ENCODE measurements at regions not wholly inside any gene's neighbourhood (a gene's known extent, or its start where the extent isn't known, plus 50 kb on each side); places are given as distances from the start of the nearest gene placed in this dataset.

GRCh38 chr12:94748726-94749421, 98.5 kb upstream of the TMCC3 start:
- Histone ChIP-seq H3K4me1 (ENCODE audit: low read length) (no peaks in the 10 kb centered on the region), H3K9me2 (replicated peaks; ENCODE audit: insufficient read depth, low read length) (no peaks in the 10 kb centered on the region), H3K4me3 (ENCODE audit: low read length) (no peak overlapping the region), H3K27me3 (ENCODE audit: low read length) (no peaks in the 10 kb centered on the region), H4K20me1 (ENCODE audit: insufficient read depth, low read depth, low read length) (no peaks in the 10 kb centered on the region), H3K4me2 (ENCODE audit: low read depth, low read length, poor library complexity, severe bottlenecking) (no peak overlapping the region), H3K9ac (ENCODE audit: low read length) (no peak overlapping the region), H2AFZ (ENCODE audit: low read length) (no peak overlapping the region), H3K79me2 (ENCODE audit: low read length) (no peaks in the 10 kb centered on the region), H3K27ac (ENCODE audit: low read length) (no peak overlapping the region), H3K9me3 (ENCODE audit: low read length) (no peaks in the 10 kb centered on the region), H3K36me3 (ENCODE audit: insufficient read depth, low read length) (no peaks in the 10 kb centered on the region)
- DNase-seq, result no peak

- Histone ChIP-seq H3K27ac (ENCODE audit: low read length) (no peak overlapping the region), H3K4me2 (ENCODE audit: low read depth, low read length, poor library complexity, severe bottlenecking) (no peak overlapping the region), H3K27me3 (ENCODE audit: low read length) (no peaks in the 10 kb centered on the region), H3K4me1 (ENCODE audit: low read length) (no peaks in the 10 kb centered on the region), H4K20me1 (ENCODE audit: insufficient read depth, low read depth, low read length) (no peaks in the 10 kb centered on the region), H3K4me3 (ENCODE audit: low read length) (no peak overlapping the region), H3K9me3 (ENCODE audit: low read length) (no peaks in the 10 kb centered on the region), H3K9me2 (replicated peaks; ENCODE audit: insufficient read depth, low read length) (no peaks in the 10 kb centered on the region), H3K9ac (ENCODE audit: low read length) (no peak overlapping the region), H3K36me3 (ENCODE audit: insufficient read depth, low read length) (no peaks in the 10 kb centered on the region), H2AFZ (ENCODE audit: low read length) (no peak overlapping the region), H3K79me2 (ENCODE audit: low read length) (no peaks in the 10 kb centered on the region)
- DNase-seq, result no peak
Observed at GRCh38 chr12:94745562-94745961, 95.2 kb upstream of the TMCC3 start.

- Histone ChIP-seq H3K4me3 (ENCODE audit: low read length) (no peak overlapping the region), H3K27me3 (ENCODE audit: low read length) (no peaks in the 10 kb centered on the region), H3K27ac (ENCODE audit: low read length) (no peak overlapping the region), H3K9me3 (ENCODE audit: low read length) (no peaks in the 10 kb centered on the region), H3K4me1 (ENCODE audit: low read length) (no peaks in the 10 kb centered on the region), H3K79me2 (ENCODE audit: low read length) (no peaks in the 10 kb centered on the region), H2AFZ (ENCODE audit: low read length) (no peak overlapping the region), H3K36me3 (ENCODE audit: insufficient read depth, low read length) (no peaks in the 10 kb centered on the region), H3K9me2 (replicated peaks; ENCODE audit: insufficient read depth, low read length) (no peaks in the 10 kb centered on the region), H3K4me2 (ENCODE audit: low read depth, low read length, poor library complexity, severe bottlenecking) (no peak overlapping the region), H3K9ac (ENCODE audit: low read length) (no peak overlapping the region), H4K20me1 (ENCODE audit: insufficient read depth, low read depth, low read length) (no peaks in the 10 kb centered on the region)
- DNase-seq, result no peak
Observed at GRCh38 chr12:94743174-94743573, 92.8 kb upstream of the TMCC3 start.

- no peaks in the 10 kb centered on the region for H3K4me1 ChIP-seq (ENCODE audit: low read length)
- H3K4me3 ChIP-seq (ENCODE audit: low read length), result no peak overlapping the region
- no peak overlapping the region for H3K4me2 ChIP-seq (ENCODE audit: low read depth, low read length, poor library complexity, severe bottlenecking)
- H3K9me2 ChIP-seq (replicated peaks; ENCODE audit: insufficient read depth, low read length), result no peaks in the 10 kb centered on the region
- no peak for DNase-seq
- H3K79me2 ChIP-seq (ENCODE audit: low read length), result no peaks in the 10 kb centered on the region
- no peak overlapping the region for H2AFZ ChIP-seq (ENCODE audit: low read length)
- no peak overlapping the region for H3K9ac ChIP-seq (ENCODE audit: low read length)
- H4K20me1 ChIP-seq (ENCODE audit: insufficient read depth, low read depth, low read length), result no peaks in the 10 kb centered on the region
- no peaks in the 10 kb centered on the region for H3K9me3 ChIP-seq (ENCODE audit: low read length)
- no peaks in the 10 kb centered on the region for H3K36me3 ChIP-seq (ENCODE audit: insufficient read depth, low read length)
- H3K27ac ChIP-seq (ENCODE audit: low read length), result no peak overlapping the region
- no peaks in the 10 kb centered on the region for H3K27me3 ChIP-seq (ENCODE audit: low read length)
Observed at GRCh38 chr12:94740601-94741362, 90.4 kb upstream of the TMCC3 start.

GRCh38 chr12:94736820-94737219, 86.5 kb upstream of the TMCC3 start:
- DNase-seq, result no peak
- H3K4me1 ChIP-seq (ENCODE audit: low read length), result no peaks in the 10 kb centered on the region
- no peaks in the 10 kb centered on the region for H3K9me2 ChIP-seq (replicated peaks; ENCODE audit: insufficient read depth, low read length)
- no peak overlapping the region for H3K4me3 ChIP-seq (ENCODE audit: low read length)
- no peaks in the 10 kb centered on the region for H3K9me3 ChIP-seq (ENCODE audit: low read length)
- no peaks in the 10 kb centered on the region for H4K20me1 ChIP-seq (ENCODE audit: insufficient read depth, low read depth, low read length)
- H3K27ac ChIP-seq (ENCODE audit: low read length), result no peak overlapping the region
- no peak overlapping the region for H2AFZ ChIP-seq (ENCODE audit: low read length)
- H3K27me3 ChIP-seq (ENCODE audit: low read length), result no peaks in the 10 kb centered on the region
- H3K4me2 ChIP-seq (ENCODE audit: low read depth, low read length, poor library complexity, severe bottlenecking), result no peak overlapping the region
- H3K9ac ChIP-seq (ENCODE audit: low read length), result no peak overlapping the region
- no peaks in the 10 kb centered on the region for H3K79me2 ChIP-seq (ENCODE audit: low read length)
- no peaks in the 10 kb centered on the region for H3K36me3 ChIP-seq (ENCODE audit: insufficient read depth, low read length)

GRCh38 chr12:94736004-94736403, 85.6 kb upstream of the TMCC3 start:
- Histone ChIP-seq H3K36me3 (ENCODE audit: insufficient read depth, low read length) (no peaks in the 10 kb centered on the region), H3K4me1 (ENCODE audit: low read length) (no peaks in the 10 kb centered on the region), H4K20me1 (ENCODE audit: insufficient read depth, low read depth, low read length) (no peaks in the 10 kb centered on the region), H3K27me3 (ENCODE audit: low read length) (no peaks in the 10 kb centered on the region), H3K9me2 (replicated peaks; ENCODE audit: insufficient read depth, low read length) (no peaks in the 10 kb centered on the region), H3K27ac (ENCODE audit: low read length) (no peak overlapping the region), H3K9me3 (ENCODE audit: low read length) (no peaks in the 10 kb centered on the region), H3K79me2 (ENCODE audit: low read length) (no peaks in the 10 kb centered on the region), H3K4me2 (ENCODE audit: low read depth, low read length, poor library complexity, severe bottlenecking) (no peak overlapping the region), H3K4me3 (ENCODE audit: low read length) (no peak overlapping the region), H2AFZ (ENCODE audit: low read length) (no peak overlapping the region), H3K9ac (ENCODE audit: low read length) (no peak overlapping the region)
- no peak for DNase-seq

GRCh38 chr12:94733727-94734126, 83.4 kb upstream of the TMCC3 start:
- no peaks in the 10 kb centered on the region for H4K20me1 ChIP-seq (ENCODE audit: insufficient read depth, low read depth, low read length)
- H3K79me2 ChIP-seq (ENCODE audit: low read length), result no peaks in the 10 kb centered on the region
- peaks cover 7% of the 10 kb centered on the region; the same call in 1 of the 2 replicates for H3K4me1 ChIP-seq (ENCODE audit: low read length)
- no peaks in the 10 kb centered on the region for H3K27me3 ChIP-seq (ENCODE audit: low read length)
- no peak overlapping the region for H3K9ac ChIP-seq (ENCODE audit: low read length)
- no peak overlapping the region for H3K4me2 ChIP-seq (ENCODE audit: low read depth, low read length, poor library complexity, severe bottlenecking)
- H2AFZ ChIP-seq (ENCODE audit: low read length), result no peak overlapping the region
- H3K4me3 ChIP-seq (ENCODE audit: low read length), result no peak overlapping the region
- H3K36me3 ChIP-seq (ENCODE audit: insufficient read depth, low read length), result no peaks in the 10 kb centered on the region
- DNase-seq, result no peak
- H3K9me2 ChIP-seq (replicated peaks; ENCODE audit: insufficient read depth, low read length), result no peaks in the 10 kb centered on the region
- no peaks in the 10 kb centered on the region for H3K9me3 ChIP-seq (ENCODE audit: low read length)
- H3K27ac ChIP-seq (ENCODE audit: low read length), result no peak overlapping the region

- Histone ChIP-seq H3K9me3 (ENCODE audit: low read length) (no peaks in the 10 kb centered on the region), H2AFZ (ENCODE audit: low read length) (no peak overlapping the region), H3K27ac (ENCODE audit: low read length) (no peak overlapping the region), H3K4me3 (ENCODE audit: low read length) (no peak overlapping the region), H3K27me3 (ENCODE audit: low read length) (no peaks in the 10 kb centered on the region), H3K9me2 (replicated peaks; ENCODE audit: insufficient read depth, low read length) (no peaks in the 10 kb centered on the region), H3K4me1 (ENCODE audit: low read length) (peaks cover 7% of the 10 kb centered on the region; the same call in 1 of the 2 replicates), H4K20me1 (ENCODE audit: insufficient read depth, low read depth, low read length) (no peaks in the 10 kb centered on the region), H3K4me2 (ENCODE audit: low read depth, low read length, poor library complexity, severe bottlenecking) (no peak overlapping the region), H3K79me2 (ENCODE audit: low read length) (no peaks in the 10 kb centered on the region), H3K9ac (ENCODE audit: low read length) (no peak overlapping the region), H3K36me3 (ENCODE audit: insufficient read depth, low read length) (no peaks in the 10 kb centered on the region)
- no peak for DNase-seq
Observed at GRCh38 chr12:94732367-94732990, 82.1 kb upstream of the TMCC3 start.
